PC-3 (cell line): ENCODE measurements at regions not wholly inside any gene's neighbourhood (a gene's known extent, or its start where the extent isn't known, plus 50 kb on each side); places are given as distances from the start of the nearest gene placed in this dataset.

ENCODE experiments used
- ATAC-seq: fragments of 200-7000 bp; cut with Tn5 transposase; 2 replicates; pipeline ENCODE4 v1.9.1; 2020; ENCODE audit warnings: mild to moderate bottlenecking, moderate library complexity
- BruUV-seq: library from RNA; stranded (reverse); fragments of 400-500 nt; replicated peaks from 2 replicates; lab custom pipeline; 2021; lab: Mats Ljungman, UMichigan
- CTCF ChIA-PET: fragments of 300-600 bp; sonication (Branson Sonifier 250); formaldehyde crosslinking; loops from one replicate; lab custom pipeline; 2022; ENCODE audit warnings: antibody characterized with exemption; lab: Charles Lee
- POLR2A ChIA-PET: fragments of 300-600 bp; sonication (Branson Sonifier 250); formaldehyde crosslinking; loops from one replicate; lab custom pipeline; 2022; ENCODE audit warnings: antibody characterized with exemption; ENCODE audit not compliant: unreplicated experiment; lab: Charles Lee
- DNase-seq: peaks from one replicate; pipeline ENCODE4 v3.0.0-alpha.2; 2015
- H2AFZ ChIP-seq: fragments of 300-600 bp; sonication (generic); 2 replicates; pipeline ENCODE4 v1.6.0; 2016; ENCODE audit warnings: antibody characterized with exemption, low read length
- H3F3A ChIP-seq: fragments of 300-600 bp; sonication (generic); one replicate; pipeline ENCODE4 v1.6.0; 2017; ENCODE audit warnings: antibody characterized with exemption, low read length, control low read depth, mild to moderate bottlenecking; ENCODE audit not compliant: unreplicated experiment
- H3K27ac ChIP-seq: fragments of 300-600 bp; sonication (generic); 2 replicates; pipeline ENCODE4 v1.5.1; 2016; ENCODE audit warnings: mild to moderate bottlenecking, low read length
- H3K27me3 ChIP-seq: fragments of 300-600 bp; sonication (generic); 2 replicates; pipeline ENCODE4 v1.6.1; 2016; ENCODE audit warnings: low read length, mixed read lengths
- H3K36me3 ChIP-seq: fragments of 300-600 bp; sonication (generic); 2 replicates; pipeline ENCODE4 v1.6.1; 2016; ENCODE audit warnings: low read depth, mixed run types, low read length, mixed read lengths
- H3K4me1 ChIP-seq: fragments of 300-600 bp; sonication (generic); 2 replicates; pipeline ENCODE4 v1.5.1; 2016; ENCODE audit warnings: low read length; ENCODE audit not compliant: insufficient read depth
- H3K4me2 ChIP-seq: fragments of 300-600 bp; sonication (generic); 2 replicates; pipeline ENCODE4 v1.6.0; 2016; ENCODE audit warnings: low read length
- H3K4me3 ChIP-seq: fragments of 300-600 bp; sonication (generic); 2 replicates; pipeline ENCODE4 v1.5.1; 2016; ENCODE audit warnings: mild to moderate bottlenecking, low read length, mixed read lengths
- H3K79me2 ChIP-seq: fragments of 300-600 bp; sonication (generic); 2 replicates; pipeline ENCODE4 v1.6.1; 2017; ENCODE audit warnings: low read length, mixed read lengths
- H3K9ac ChIP-seq: fragments of 300-600 bp; sonication (generic); 2 replicates; pipeline ENCODE4 v1.6.0; 2016; ENCODE audit warnings: mild to moderate bottlenecking, low read length
- H3K9me2 ChIP-seq: fragments of 300-600 bp; sonication (generic); replicated peaks from 2 replicates; pipeline ENCODE4 v1.6.1; 2016; ENCODE audit warnings: mixed run types, low read length, mixed read lengths
- H3K9me3 ChIP-seq: fragments of 300-600 bp; sonication (generic); 2 replicates; pipeline ENCODE4 v1.6.1; 2016; ENCODE audit warnings: low read length, mixed read lengths
- H4K20me1 ChIP-seq: fragments of 300-600 bp; sonication (generic); 2 replicates; pipeline ENCODE4 v1.6.1; 2016; ENCODE audit warnings: low read length, mixed read lengths
- EZH2 ChIP-seq: fragments of 300-600 bp; sonication (generic); IDR thresholded peaks from one replicate; pipeline ENCODE4 v1.6.1; 2017; ENCODE audit warnings: antibody characterized with exemption, mild to moderate bottlenecking, low read length; ENCODE audit not compliant: unreplicated experiment
- EZH2phosphoT487 ChIP-seq: fragments of 300-600 bp; sonication (generic); IDR thresholded peaks from 2 replicates; pipeline ENCODE4 v1.6.1; 2018; ENCODE audit warnings: mild to moderate bottlenecking, antibody characterized with exemption, low read length, borderline replicate concordance
- intact Hi-C: fragments of 100-400 bp; cut with micrococcal nuclease; formaldehyde crosslinking; loops from 2 replicates; pipeline ENCODE4 v1.9.0; 2023
- TF ChIP-seq, protein P1 (sequence below): fragments of 300-600 bp; sonication (generic); conservative IDR thresholded peaks from 2 replicates; pipeline ENCODE4 v1.5.1; 2017; ENCODE audit warnings: antibody characterized with exemption, low read depth, mild to moderate bottlenecking, low read length

- Histone ChIP-seq H3K36me3 (no peaks in the 10 kb centered on the region), H3F3A (no peaks in the 10 kb centered on the region), H3K9ac (peak overlapping the region; percentile 47; the same call in 1 of the 2 replicates), H4K20me1 (no peaks in the 10 kb centered on the region), H3K4me1 (peaks cover 13% of the 10 kb centered on the region), H3K4me3 (no peak overlapping the region), H3K27ac (peak overlapping the region; percentile 82), H3K9me3 (peaks cover 5% of the 10 kb centered on the region; the same call in 1 of the 2 replicates), H3K4me2 (0 out of 2 replicates have a peak overlapping the region, but pooled peaks have one; percentile 4), H2AFZ (no peak overlapping the region), H3K79me2 (no peaks in the 10 kb centered on the region), H3K9me2 (no peaks in the 10 kb centered on the region), H3K27me3 (no peaks in the 10 kb centered on the region)
- ATAC-seq (no peak), DNase-seq (no peak)
- ChIA-PET CTCF (no interaction called here), POLR2A (no interaction called here)
- intact Hi-C loops: no loop called here
- TF ChIP-seq EZH2phosphoT487 (no peak), EZH2 (no peak)
- TF ChIP-seq, protein P1, sequence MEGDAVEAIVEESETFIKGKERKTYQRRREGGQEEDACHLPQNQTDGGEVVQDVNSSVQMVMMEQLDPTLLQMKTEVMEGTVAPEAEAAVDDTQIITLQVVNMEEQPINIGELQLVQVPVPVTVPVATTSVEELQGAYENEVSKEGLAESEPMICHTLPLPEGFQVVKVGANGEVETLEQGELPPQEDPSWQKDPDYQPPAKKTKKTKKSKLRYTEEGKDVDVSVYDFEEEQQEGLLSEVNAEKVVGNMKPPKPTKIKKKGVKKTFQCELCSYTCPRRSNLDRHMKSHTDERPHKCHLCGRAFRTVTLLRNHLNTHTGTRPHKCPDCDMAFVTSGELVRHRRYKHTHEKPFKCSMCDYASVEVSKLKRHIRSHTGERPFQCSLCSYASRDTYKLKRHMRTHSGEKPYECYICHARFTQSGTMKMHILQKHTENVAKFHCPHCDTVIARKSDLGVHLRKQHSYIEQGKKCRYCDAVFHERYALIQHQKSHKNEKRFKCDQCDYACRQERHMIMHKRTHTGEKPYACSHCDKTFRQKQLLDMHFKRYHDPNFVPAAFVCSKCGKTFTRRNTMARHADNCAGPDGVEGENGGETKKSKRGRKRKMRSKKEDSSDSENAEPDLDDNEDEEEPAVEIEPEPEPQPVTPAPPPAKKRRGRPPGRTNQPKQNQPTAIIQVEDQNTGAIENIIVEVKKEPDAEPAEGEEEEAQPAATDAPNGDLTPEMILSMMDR: no peak
- BruUV-seq: no TSS peak
These were observed 643.1 kb downstream of the INHBA start for GRCh38 chr7:41059796-41060195.

DNA sequence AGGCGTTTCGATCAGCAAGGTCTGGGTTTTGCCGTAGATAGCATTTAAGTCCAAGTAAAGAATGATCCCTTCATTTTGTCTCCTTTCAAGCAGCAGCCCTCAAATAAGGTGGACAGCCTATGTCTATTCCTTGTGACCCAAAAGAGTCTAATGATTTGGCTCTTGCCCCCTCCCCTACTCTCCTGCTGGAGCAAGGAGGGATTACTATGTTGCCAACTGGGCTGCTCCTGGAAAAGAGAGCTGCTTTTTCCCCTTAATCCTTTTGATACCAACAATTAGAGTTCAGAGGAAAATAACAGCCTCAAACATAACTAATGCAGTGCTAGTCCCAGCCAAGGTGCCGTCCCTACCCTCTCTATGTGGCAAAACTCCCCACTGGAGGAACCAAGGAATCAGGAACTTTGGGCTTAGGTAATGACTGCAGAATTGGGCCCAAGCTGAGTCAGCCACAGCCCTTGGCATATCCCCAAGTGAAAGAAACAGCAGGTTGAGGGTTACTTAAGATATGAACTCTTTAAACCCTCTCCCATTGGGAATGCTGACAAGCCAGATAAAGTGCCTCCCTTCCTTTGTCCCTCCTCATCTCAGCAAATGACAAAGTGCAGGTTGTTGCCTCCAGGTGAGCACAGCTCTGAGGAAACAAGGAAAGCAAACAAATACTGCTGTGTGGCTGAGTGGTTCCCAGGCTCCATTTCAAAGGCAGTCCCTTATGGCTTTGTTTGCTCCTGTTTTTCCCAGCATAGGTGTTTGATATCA is 643.7 kb downstream of the INHBA start:
- H3K27ac ChIP-seq: peak overlapping the region; percentile 82
- CTCF ChIA-PET: no interaction called here
- intact Hi-C loops: no loop called here

More for the DNA sequence above, 643.7 kb downstream of the INHBA start:
- Histone ChIP-seq H3K27me3 (no peaks in the 10 kb centered on the region), H3K9me3 (peaks cover 5% of the 10 kb centered on the region; the same call in 1 of the 2 replicates), H3K9me2 (no peaks in the 10 kb centered on the region), H3K4me3 (no peak overlapping the region), H3F3A (no peaks in the 10 kb centered on the region), H4K20me1 (no peaks in the 10 kb centered on the region), H3K9ac (peak overlapping the region; percentile 47; the same call in 1 of the 2 replicates), H3K4me2 (no peak overlapping the region), H2AFZ (no peak overlapping the region), H3K4me1 (peaks cover 13% of the 10 kb centered on the region), H3K79me2 (no peaks in the 10 kb centered on the region), H3K36me3 (no peaks in the 10 kb centered on the region)
- TF ChIP-seq, protein P1: no peak
- TF ChIP-seq EZH2phosphoT487: no peak
- no peak for TF ChIP-seq EZH2
- ATAC-seq (peak; percentile 81), DNase-seq (peak; percentile 62)
- BruUV-seq: no TSS peak
- POLR2A ChIA-PET: no interaction called here
